ENCODE measurements at regions not wholly inside any gene's neighbourhood (a gene's known extent, or its start where the extent isn't known, plus 50 kb on each side); places are given as distances from the start of the nearest gene placed in this dataset.

DNA sequence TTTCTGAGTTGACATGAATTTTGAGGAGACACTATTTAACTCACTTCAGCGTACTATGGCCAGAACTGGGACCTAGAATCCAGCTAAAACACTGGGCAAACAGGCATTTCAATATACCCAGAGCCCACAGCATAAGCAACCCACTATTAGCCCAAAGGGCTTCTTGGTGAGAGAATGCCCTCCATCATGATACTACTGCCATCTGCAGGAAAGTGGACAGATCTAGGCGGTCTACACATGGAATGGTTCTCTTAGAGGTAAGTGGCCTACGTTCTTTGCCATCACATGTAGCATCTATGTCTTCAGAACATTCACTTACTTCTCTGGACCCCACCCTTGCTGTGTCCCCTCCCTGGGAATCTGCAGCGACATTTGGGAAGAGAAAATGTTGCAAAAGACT lies 181.3 kb upstream of the LINC00305 start:
- Histone ChIP-seq H3K4me1 (peaks cover 0 to 4% (median 0%) of the 10 kb centered on the region in 4 donors), H3K36me3 (no peaks in the 10 kb centered on the region), H3K9me3 (no peaks in the 10 kb centered on the region), H3K27me3 (no peaks in the 10 kb centered on the region), H3K27ac (replicated peaks in 1 of 4) (no peak overlapping the region), H3K4me3 (no peak overlapping the region)
- WGBS, result 77% methylated on average over 4 of the region's 4 CpGs
- intact Hi-C loops (cut with DNase I), result no loop called here
- TF ChIP-seq POLR2A (IDR thresholded peaks at IDR 0.05; ENCODE audit: low read depth), result no peak
- TF ChIP-seq EP300 (IDR thresholded peaks at IDR 0.05), result no peak
- TF ChIP-seq CTCF (IDR thresholded peaks at IDR 0.05), result no peak
- TF ChIP-seq POLR2AphosphoS5 (IDR thresholded peaks at IDR 0.05), result no peak
- DNase-seq (ENCODE audit: extremely low spot score), result no peak

DNA sequence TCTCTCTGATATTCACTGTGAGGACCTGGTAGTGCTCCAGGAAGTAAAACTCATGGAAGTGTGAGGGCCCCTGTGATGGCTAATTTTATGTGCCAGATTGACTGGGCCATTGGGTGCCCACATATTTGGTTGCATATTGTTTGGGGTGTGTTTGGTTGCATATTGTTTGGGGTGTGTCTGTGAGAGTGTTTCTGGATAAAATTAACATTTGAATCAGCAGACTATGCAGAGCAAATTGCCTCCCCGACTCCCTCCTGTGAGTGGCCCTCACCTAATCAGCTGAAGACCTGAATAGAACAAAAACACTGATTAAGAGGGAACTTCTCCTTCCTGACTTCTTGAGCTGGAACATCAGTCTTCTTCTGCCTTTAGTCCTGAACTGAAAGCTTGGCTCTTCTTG lies 173.3 kb upstream of the LINC00305 start:
- WGBS, result 100% methylated on average over 1 of the region's 1 CpG
- intact Hi-C loops (cut with DNase I), result no loop called here
- H3K4me3 ChIP-seq, result no peak overlapping the region
- no peaks in the 10 kb centered on the region for H3K36me3 ChIP-seq
- H3K27ac ChIP-seq (replicated peaks in 1 of 4), result no peak overlapping the region
- no peaks in the 10 kb centered on the region for H3K27me3 ChIP-seq
- TF ChIP-seq POLR2AphosphoS5 (IDR thresholded peaks at IDR 0.05) (no peak), EP300 (IDR thresholded peaks at IDR 0.05) (no peak), CTCF (IDR thresholded peaks at IDR 0.05) (no peak), POLR2A (IDR thresholded peaks at IDR 0.05; ENCODE audit: low read depth) (no peak)
- peaks cover 0 to 6% (median 2%) of the 10 kb centered on the region in 4 donors for H3K9me3 ChIP-seq
- DNase-seq (ENCODE audit: extremely low spot score), result no peak
- no peaks in the 10 kb centered on the region for H3K4me1 ChIP-seq

- Histone ChIP-seq H3K9me3 (peaks cover 0 to 8% (median 3%) of the 10 kb centered on the region in 4 donors), H3K4me3 (no peak overlapping the region), H3K4me1 (no peaks in the 10 kb centered on the region), H3K27me3 (no peaks in the 10 kb centered on the region), H3K27ac (replicated peaks in 1 of 4) (no peak overlapping the region), H3K36me3 (no peaks in the 10 kb centered on the region)
- intact Hi-C loops (cut with DNase I), result no loop called here
- WGBS, result 94% methylated on average over 1 of the region's 1 CpG
- TF ChIP-seq POLR2A (IDR thresholded peaks at IDR 0.05; ENCODE audit: low read depth), result no peak
- TF ChIP-seq POLR2AphosphoS5 (IDR thresholded peaks at IDR 0.05), result no peak
- no peak for TF ChIP-seq CTCF (IDR thresholded peaks at IDR 0.05)
- no peak for TF ChIP-seq EP300 (IDR thresholded peaks at IDR 0.05)
- DNase-seq (ENCODE audit: extremely low spot score), result no peak
These were observed 169.7 kb upstream of the LINC00305 start for GRCh38 chr18:64318547-64318946.

DNA sequence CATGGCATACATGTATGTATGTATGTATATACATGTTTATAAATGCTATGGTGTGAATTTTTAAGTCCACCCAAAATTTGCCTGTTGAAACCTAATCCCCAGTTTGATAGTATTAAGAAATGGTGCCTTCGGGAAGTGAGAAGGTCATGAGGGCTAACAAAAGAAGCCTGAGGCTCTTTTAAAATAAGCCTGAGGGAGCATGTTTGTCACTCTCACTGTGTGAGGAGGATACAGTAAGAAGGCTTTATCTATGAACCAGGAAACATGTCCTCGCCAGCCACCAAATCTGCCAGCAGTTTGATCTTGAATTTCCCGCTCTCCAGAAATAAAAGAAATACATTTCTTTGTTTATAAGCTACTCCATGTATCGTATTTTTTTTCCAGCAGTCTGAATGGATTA lies 163.0 kb upstream of the LINC00305 start:
- intact Hi-C loops (cut with DNase I), result no loop called here
- H3K4me1 ChIP-seq, result no peaks in the 10 kb centered on the region
- WGBS, result 70% methylated on average over 4 of the region's 4 CpGs
- TF ChIP-seq POLR2A (IDR thresholded peaks at IDR 0.05; ENCODE audit: low read depth), result no peak
- TF ChIP-seq EP300 (IDR thresholded peaks at IDR 0.05), result no peak
- TF ChIP-seq CTCF (IDR thresholded peaks at IDR 0.05), result no peak
- no peak for TF ChIP-seq POLR2AphosphoS5 (IDR thresholded peaks at IDR 0.05)
- no peaks in the 10 kb centered on the region for H3K27me3 ChIP-seq
- H3K36me3 ChIP-seq, result no peaks in the 10 kb centered on the region
- DNase-seq (ENCODE audit: extremely low spot score), result no peak
- no peak overlapping the region for H3K27ac ChIP-seq (replicated peaks in 1 of 4)
- H3K4me3 ChIP-seq, result no peak overlapping the region
- no peaks in the 10 kb centered on the region for H3K9me3 ChIP-seq

DNA sequence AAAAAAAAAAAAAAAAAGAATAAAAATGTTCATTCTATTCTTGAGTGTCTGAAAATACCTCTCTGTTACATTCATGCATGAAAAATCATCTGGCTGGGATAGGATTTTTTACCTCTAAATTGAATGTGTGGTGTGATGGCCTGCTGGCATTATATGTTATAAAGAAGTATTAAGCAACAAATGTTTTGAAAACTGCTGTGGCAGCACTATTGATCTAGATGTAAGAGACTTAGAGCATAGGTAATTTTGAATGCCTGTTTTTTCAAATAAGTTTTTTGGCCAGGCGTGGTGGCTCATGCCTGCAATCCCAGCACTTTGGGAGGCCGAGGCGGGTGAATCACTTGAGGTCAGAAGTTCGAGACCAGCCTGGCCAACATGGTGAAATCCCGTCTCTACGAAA lies 147.0 kb upstream of the LINC00305 start:
- no peak for TF ChIP-seq POLR2A (IDR thresholded peaks at IDR 0.05; ENCODE audit: low read depth)
- WGBS, result 95% methylated on average over 6 of the region's 6 CpGs

More for the DNA sequence above, 147.0 kb upstream of the LINC00305 start:
- Histone ChIP-seq H3K4me1 (no peaks in the 10 kb centered on the region), H3K36me3 (no peaks in the 10 kb centered on the region), H3K4me3 (no peak overlapping the region), H3K27me3 (no peaks in the 10 kb centered on the region), H3K27ac (replicated peaks in 1 of 4) (no peak overlapping the region), H3K9me3 (no peaks in the 10 kb centered on the region)
- DNase-seq (ENCODE audit: extremely low spot score), result no peak
- intact Hi-C loops (cut with DNase I), result no loop called here

All from esophagus muscularis mucosa (tissue), 4 donors.